H1 (cell line): ENCODE measurements at regions not wholly inside any gene's neighbourhood (a gene's known extent, or its start where the extent isn't known, plus 50 kb on each side); places are given as distances from the start of the nearest gene placed in this dataset.

ENCODE experiments used
- CTCF ChIA-PET: fragments of 300-600 bp; sonication (Branson Sonifier 250); formaldehyde crosslinking; loops from one replicate; lab custom pipeline; 2021; ENCODE audit not compliant: partially characterized antibody; lab: Charles Lee
- POLR2A ChIA-PET: fragments of 300-600 bp; sonication (Branson Sonifier 250); formaldehyde crosslinking; loops from one replicate; lab custom pipeline; 2021; ENCODE audit warnings: inconsistent platforms; ENCODE audit not compliant: partially characterized antibody; lab: Charles Lee
- DNase-seq, 2 experiments: peaks; one replicate each; pipeline versions ENCODE4 v3.0.0 to v3.0.0-alpha.2; 2010 to 2022; ENCODE audit warnings: low spot score in 2 of 2, low read depth in 1 of 2, mixed read lengths in 1 of 2
- FAIRE-seq: peaks from 2 replicates; lab custom pipeline; 2011; peaks lifted over from hg19 to GRCh38; lab: Jason Lieb, UNC
- H2AFZ ChIP-seq: 2 replicates; pipeline ENCODE4 v1.8.1; 2012; ENCODE audit warnings: low read length, inconsistent platforms
- H2AK5ac ChIP-seq: 2 replicates; pipeline ENCODE4 v1.6.1; 2013; ENCODE audit warnings: low read depth, low read length
- H2BK120ac ChIP-seq: replicated peaks from 2 replicates; pipeline ENCODE3; 2013; ENCODE audit warnings: low read depth, low read length, inconsistent platforms
- H2BK12ac ChIP-seq: 2 replicates; pipeline ENCODE4 v1.6.1; 2013; ENCODE audit warnings: low read depth, low read length
- H2BK15ac ChIP-seq: 2 replicates; pipeline ENCODE4 v1.6.1; 2013; ENCODE audit warnings: low read length
- H2BK20ac ChIP-seq: 2 replicates; pipeline ENCODE4 v1.6.1; 2013; ENCODE audit warnings: low read length
- H2BK5ac ChIP-seq: 2 replicates; pipeline ENCODE4 v1.6.1; 2013; ENCODE audit warnings: low read depth, low read length
- H3K14ac ChIP-seq: 2 replicates; pipeline ENCODE4 v1.6.1; 2013; ENCODE audit warnings: inconsistent platforms; ENCODE audit not compliant: insufficient read length
- H3K18ac ChIP-seq: 2 replicates; pipeline ENCODE4 v1.6.1; 2013; ENCODE audit warnings: low read length; ENCODE audit errors: extremely low read depth
- H3K23ac ChIP-seq: 2 replicates; pipeline ENCODE4 v1.6.1; 2013; ENCODE audit warnings: inconsistent platforms; ENCODE audit not compliant: insufficient read length
- H3K23me2 ChIP-seq: 2 replicates; pipeline ENCODE4 v1.6.1; 2013; ENCODE audit warnings: low read depth, low read length
- H3K27ac ChIP-seq: 2 replicates; pipeline ENCODE4 v1.6.1; 2011; ENCODE audit warnings: low read depth, low read length, inconsistent platforms
- H3K27me3 ChIP-seq, 4 experiments: replicated peaks in 1 of 4; 1 replicate in 1 of 4; 2 replicates in 3 of 4; pipeline versions ENCODE4 v1.6.1 to v1.8.1; 2011 to 2013; ENCODE audit warnings: low read length in 3 of 4, mild to moderate bottlenecking in 3 of 4, inconsistent platforms in 2 of 4, mixed read lengths in 2 of 4, moderate library complexity in 1 of 4; ENCODE audit not compliant: control insufficient read depth in 3 of 4, insufficient read depth in 3 of 4; ENCODE audit errors: extremely low read depth in 1 of 4
- H3K36me3 ChIP-seq, 4 experiments: 2 replicates each; pipeline versions ENCODE4 v1.6.1 to v1.8.1; 2011 to 2013; ENCODE audit warnings: mild to moderate bottlenecking in 4 of 4, low read length in 3 of 4, moderate library complexity in 2 of 4, control low read depth in 1 of 4, inconsistent platforms in 1 of 4; ENCODE audit not compliant: insufficient read depth in 4 of 4, control insufficient read depth in 2 of 4
- H3K4ac ChIP-seq: replicated peaks from 2 replicates; pipeline ENCODE3; 2013; ENCODE audit warnings: low read length, low read depth, mixed read lengths, inconsistent platforms; ENCODE audit not compliant: insufficient read length
- H3K4me1 ChIP-seq, 4 experiments: replicated peaks in 1 of 4; 1 replicate in 1 of 4; 2 replicates in 3 of 4; pipeline versions ENCODE4 v1.6.1 to v1.8.1; 2011 to 2013; ENCODE audit warnings: low read length in 3 of 4, inconsistent platforms in 2 of 4, mixed read lengths in 1 of 4; ENCODE audit not compliant: insufficient read depth in 4 of 4, control insufficient read depth in 3 of 4
- H3K4me2 ChIP-seq, 2 experiments: 2 replicates each; pipeline versions ENCODE4 v1.6.1 to v1.8.1; 2011 to 2013; ENCODE audit warnings: low read depth in 2 of 2, low read length in 2 of 2, control low read depth in 1 of 2, inconsistent platforms in 1 of 2, mild to moderate bottlenecking in 1 of 2; ENCODE audit not compliant: insufficient read depth in 1 of 2
- H3K4me3 ChIP-seq, 4 experiments: fragments of 200-600, 300-600 bp in 1 of 4; sonication (generic), shearing (Covaris generic), sonication (Bioruptor Twin) in 1 of 4; 2 replicates each; pipeline versions ENCODE4 v1.5.1 to v1.8.1; 2011 to 2016; ENCODE audit warnings: low read length in 4 of 4, low read depth in 3 of 4, control low read depth in 2 of 4, inconsistent platforms in 2 of 4, mild to moderate bottlenecking in 2 of 4, mixed read lengths in 1 of 4, moderate library complexity in 1 of 4; ENCODE audit not compliant: insufficient read depth in 2 of 4; ENCODE audit errors: extremely low read depth in 1 of 4
- H3K56ac ChIP-seq: replicated peaks from 2 replicates; pipeline ENCODE3; 2013; ENCODE audit warnings: low read depth, mild to moderate bottlenecking, mixed read lengths, low read length, inconsistent platforms; ENCODE audit not compliant: insufficient read length
- H3K79me1 ChIP-seq: 2 replicates; pipeline ENCODE4 v1.6.1; 2013; ENCODE audit warnings: low read depth, low read length, control low read depth
- H3K79me2 ChIP-seq, 2 experiments: 2 replicates each; pipeline versions ENCODE4 v1.6.1 to v1.8.1; 2012 to 2013; ENCODE audit warnings: low read length in 2 of 2, mild to moderate bottlenecking in 2 of 2, inconsistent platforms in 1 of 2; ENCODE audit not compliant: insufficient read depth in 2 of 2, control insufficient read depth in 1 of 2
- H3K9ac ChIP-seq, 4 experiments: replicated peaks in 1 of 4; 1 replicate in 1 of 4; 2 replicates in 3 of 4; pipeline versions ENCODE4 v1.6.1 to v1.8.1; 2011 to 2013; ENCODE audit warnings: low read depth in 3 of 4, low read length in 3 of 4, control low read depth in 2 of 4, mild to moderate bottlenecking in 2 of 4, moderate library complexity in 2 of 4, inconsistent platforms in 1 of 4; ENCODE audit errors: extremely low read depth in 1 of 4
- H3K9me3 ChIP-seq, 2 experiments: 2 replicates each; pipeline versions ENCODE4 v1.6.1 to v1.8.1; 2012 to 2013; ENCODE audit warnings: mild to moderate bottlenecking in 2 of 2, moderate library complexity in 2 of 2, control low read depth in 1 of 2, inconsistent platforms in 1 of 2, low read depth in 1 of 2, low read length in 1 of 2, mixed read lengths in 1 of 2; ENCODE audit not compliant: insufficient read depth in 2 of 2
- H4K20me1 ChIP-seq, 2 experiments: replicated peaks in 1 of 2; 2 replicates each; pipeline versions ENCODE3 to v1.8.1; 2011 to 2013; ENCODE audit warnings: inconsistent platforms in 2 of 2, low read length in 2 of 2, mild to moderate bottlenecking in 1 of 2; ENCODE audit not compliant: insufficient read depth in 2 of 2, control insufficient read depth in 1 of 2
- H4K5ac ChIP-seq: 2 replicates; pipeline ENCODE4 v1.6.1; 2013; ENCODE audit warnings: low read length, low read depth, mixed read lengths, inconsistent platforms; ENCODE audit not compliant: insufficient read length
- H4K8ac ChIP-seq: 2 replicates; pipeline ENCODE4 v1.8.0; 2013; ENCODE audit warnings: mild to moderate bottlenecking, moderate library complexity, low read length, inconsistent platforms; ENCODE audit not compliant: insufficient read depth; ENCODE audit errors: extremely low read depth
- H4K91ac ChIP-seq: replicated peaks from 2 replicates; pipeline ENCODE3; 2013; ENCODE audit warnings: low read length, mixed read lengths, inconsistent platforms; ENCODE audit not compliant: insufficient read length
- ASH2L ChIP-seq: fragments of 200-600, 300-600 bp; sonication (generic); IDR thresholded peaks from one replicate; pipeline ENCODE4 v1.7.1; 2017; ENCODE audit warnings: low read length
- PHF8 ChIP-seq: fragments of 200-600 bp; sonication (generic); conservative IDR thresholded peaks from 2 replicates; pipeline ENCODE4 v1.7.1; 2012; ENCODE audit warnings: low read depth, mild to moderate bottlenecking, inconsistent platforms, low read length, moderate library complexity
- ZNF274 ChIP-seq: IDR thresholded peaks from 2 replicates; pipeline ENCODE4 v1.7.0; 2012; ENCODE audit warnings: low read length, borderline replicate concordance; ENCODE audit errors: extremely low read depth
- WGBS, 2 experiments: shearing (Covaris generic) in 1 of 2; methylation state at CpG; one replicate each; pipeline versions ENCODE4 v1.1.6 to v1.1.7; 2013 to 2015; ENCODE audit warnings: low lambda C conversion rate in 2 of 2, mixed read lengths in 2 of 2, inconsistent platforms in 1 of 2, low coverage in 1 of 2, missing lambda C conversion rate in 1 of 2; ENCODE audit not compliant: insufficient replicate concordance in 2 of 2, insufficient coverage in 1 of 2, insufficient read length in 1 of 2; ENCODE audit errors: extremely low coverage in 1 of 2, missing lambda C conversion rate in 1 of 2; 5-methylcytosine and 5-hydroxymethylcytosine counted together

DNA sequence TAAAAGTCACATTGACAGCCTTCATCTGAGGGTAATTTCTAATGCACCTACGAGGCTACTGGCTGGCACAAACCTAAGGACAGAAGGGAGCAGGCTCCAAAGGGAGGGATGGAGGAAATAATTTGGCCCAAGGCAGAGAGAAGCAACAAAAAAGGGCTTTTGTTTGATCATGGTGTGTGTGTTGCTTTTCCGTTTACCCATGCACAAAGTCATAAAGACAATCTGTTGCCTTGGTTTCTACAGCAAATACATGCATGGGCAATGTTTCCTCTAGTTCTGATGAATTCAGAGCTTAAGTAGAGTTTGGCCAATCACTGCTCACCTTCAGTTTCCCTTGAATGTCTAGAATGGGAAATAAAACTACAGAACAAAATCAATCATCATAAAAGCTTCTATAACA, 262.5 kb upstream of the CAND1 start:
- H3K4me2 ChIP-seq = no peak overlapping the region
- no peak overlapping the region for H3K4me3 ChIP-seq
- H2BK120ac ChIP-seq = no peak overlapping the region
- no peaks in the 10 kb centered on the region for H3K79me2 ChIP-seq
- no peak overlapping the region for H3K27ac ChIP-seq
- FAIRE-seq = no peak
- H3K36me3 ChIP-seq = no peaks in the 10 kb centered on the region
- H3K4ac ChIP-seq = no peak overlapping the region
- no peak overlapping the region for H2BK15ac ChIP-seq
- H3K9ac ChIP-seq = no peak overlapping the region
- no peak overlapping the region for H2BK5ac ChIP-seq
- H3K23me2 ChIP-seq = no peaks in the 10 kb centered on the region
- WGBS, 2 experiments = 74% methylated on average over 2 of the region's 2 CpGs; no CpG with 5 or more reads in 1 of the 2 experiments
- no peak for DNase-seq
- H2AK5ac ChIP-seq = no peak overlapping the region
- no peak overlapping the region for H2AFZ ChIP-seq
- no peaks in the 10 kb centered on the region for H3K79me1 ChIP-seq
- TF ChIP-seq ZNF274 (no peak), ASH2L (no peak), PHF8 (no peak)
- H3K14ac ChIP-seq = no peak overlapping the region
- H3K9me3 ChIP-seq = no peaks in the 10 kb centered on the region
- H4K5ac ChIP-seq = no peak overlapping the region
- H4K91ac ChIP-seq = no peak overlapping the region
- no peak overlapping the region for H2BK20ac ChIP-seq
- H4K8ac ChIP-seq = no peak overlapping the region
- peaks cover 0 to 2% of the 10 kb centered on the region in 2 experiments for H4K20me1 ChIP-seq
- ChIA-PET POLR2A (no interaction called here), CTCF (interaction anchor here (1.3 to 2.5 kb wide), 3 partner anchors 11 to 155 kb away, joined by 4 to 18 read pairs (median 11); no protein-coding TSS in a partner anchor)
- no peaks in the 10 kb centered on the region for H3K27me3 ChIP-seq
- no peak overlapping the region for H3K56ac ChIP-seq
- H3K23ac ChIP-seq = no peak overlapping the region
- no peaks in the 10 kb centered on the region for H3K4me1 ChIP-seq
- no peak overlapping the region for H3K18ac ChIP-seq
- no peak overlapping the region for H2BK12ac ChIP-seq
